AG10803 (cell line): ENCODE measurements at regions not wholly inside any gene's neighbourhood (a gene's known extent, or its start where the extent isn't known, plus 50 kb on each side); places are given as distances from the start of the nearest gene placed in this dataset.
"Not testable (repeated sequence)": the region's sequence is repeated elsewhere in the genome, so short reads cannot be mapped to it uniquely, and the experiment has no call there.

ENCODE experiments used
- DNase-seq: peaks from one replicate; pipeline ENCODE4 v3.0.0; 2010; ENCODE audit warnings: low read depth
- H3K4me3 ChIP-seq: 2 replicates; pipeline ENCODE4 v1.5.1; 2011; ENCODE audit warnings: mild to moderate bottlenecking, low read length, control low read depth
- TF ChIP-seq, protein P1 (sequence below): conservative IDR thresholded peaks from 2 replicates; pipeline ENCODE4 v1.5.1; 2011; ENCODE audit warnings: mild to moderate bottlenecking, low read length, control low read depth, inconsistent platforms

DNA sequence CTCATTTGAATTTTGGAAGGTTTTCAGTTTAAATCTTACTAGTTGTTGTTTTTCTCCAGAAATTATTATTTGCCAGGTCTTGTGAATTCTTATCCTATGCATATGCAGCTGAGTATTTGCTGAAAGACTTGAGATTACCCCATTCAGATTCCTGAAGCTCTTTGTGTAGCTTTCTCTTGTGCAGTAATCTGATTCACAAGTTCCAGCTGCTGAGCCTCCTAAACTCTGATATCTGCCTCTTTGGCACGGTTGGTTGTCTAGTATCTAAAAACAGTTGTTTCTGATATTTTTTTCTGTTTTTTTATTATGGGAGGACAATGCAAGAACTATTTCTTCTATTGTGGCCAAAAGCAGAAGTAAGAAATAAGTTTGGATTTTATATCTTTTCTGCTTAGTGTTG, 863.9 kb upstream of the MANEA start:
- no peak overlapping the region for H3K4me3 ChIP-seq
- TF ChIP-seq, protein P1, sequence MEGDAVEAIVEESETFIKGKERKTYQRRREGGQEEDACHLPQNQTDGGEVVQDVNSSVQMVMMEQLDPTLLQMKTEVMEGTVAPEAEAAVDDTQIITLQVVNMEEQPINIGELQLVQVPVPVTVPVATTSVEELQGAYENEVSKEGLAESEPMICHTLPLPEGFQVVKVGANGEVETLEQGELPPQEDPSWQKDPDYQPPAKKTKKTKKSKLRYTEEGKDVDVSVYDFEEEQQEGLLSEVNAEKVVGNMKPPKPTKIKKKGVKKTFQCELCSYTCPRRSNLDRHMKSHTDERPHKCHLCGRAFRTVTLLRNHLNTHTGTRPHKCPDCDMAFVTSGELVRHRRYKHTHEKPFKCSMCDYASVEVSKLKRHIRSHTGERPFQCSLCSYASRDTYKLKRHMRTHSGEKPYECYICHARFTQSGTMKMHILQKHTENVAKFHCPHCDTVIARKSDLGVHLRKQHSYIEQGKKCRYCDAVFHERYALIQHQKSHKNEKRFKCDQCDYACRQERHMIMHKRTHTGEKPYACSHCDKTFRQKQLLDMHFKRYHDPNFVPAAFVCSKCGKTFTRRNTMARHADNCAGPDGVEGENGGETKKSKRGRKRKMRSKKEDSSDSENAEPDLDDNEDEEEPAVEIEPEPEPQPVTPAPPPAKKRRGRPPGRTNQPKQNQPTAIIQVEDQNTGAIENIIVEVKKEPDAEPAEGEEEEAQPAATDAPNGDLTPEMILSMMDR = no peak
- no peak for DNase-seq

DNA sequence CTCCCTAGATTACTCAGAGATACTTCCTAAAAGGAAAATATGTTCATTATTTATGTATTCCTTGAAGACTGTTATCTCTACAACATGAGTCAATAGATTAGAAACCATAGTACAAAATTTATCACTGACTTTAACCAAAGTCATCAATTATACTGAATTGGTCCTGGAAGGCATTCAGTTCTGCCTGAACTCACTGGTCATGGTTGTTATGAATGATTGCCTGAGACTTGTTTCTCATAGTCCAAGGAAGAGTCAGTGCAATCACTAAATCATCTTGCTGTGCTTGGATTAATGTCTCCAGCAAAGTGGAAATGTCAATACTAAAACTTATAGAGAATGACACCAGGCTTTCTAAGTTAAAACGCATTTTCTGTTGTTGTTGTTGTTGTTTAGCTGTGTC, 878.6 kb upstream of the MANEA start:
- no peak for DNase-seq
- H3K4me3 ChIP-seq = no peak overlapping the region
- TF ChIP-seq, protein P1 = no peak

DNA sequence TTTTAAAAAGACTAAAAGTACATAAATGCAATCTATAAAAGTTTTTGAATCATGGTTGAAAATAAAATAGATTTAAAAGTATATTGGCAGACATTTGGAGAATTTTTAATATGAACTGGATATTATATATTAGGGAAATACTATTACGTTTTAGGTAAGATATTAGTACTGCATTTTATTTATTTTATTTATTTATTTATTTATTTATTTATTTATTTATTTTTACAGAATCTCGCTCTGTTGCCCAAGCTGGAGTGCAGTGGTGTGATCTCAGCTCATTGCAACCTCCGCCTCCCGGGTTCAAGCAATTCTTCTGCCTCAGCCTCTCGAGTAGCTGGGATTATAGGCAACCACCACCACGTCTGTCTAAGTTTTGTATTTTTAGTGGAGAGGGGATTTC, 890.1 kb upstream of the MANEA start:
- not testable (repeated sequence) for H3K4me3 ChIP-seq

DNA sequence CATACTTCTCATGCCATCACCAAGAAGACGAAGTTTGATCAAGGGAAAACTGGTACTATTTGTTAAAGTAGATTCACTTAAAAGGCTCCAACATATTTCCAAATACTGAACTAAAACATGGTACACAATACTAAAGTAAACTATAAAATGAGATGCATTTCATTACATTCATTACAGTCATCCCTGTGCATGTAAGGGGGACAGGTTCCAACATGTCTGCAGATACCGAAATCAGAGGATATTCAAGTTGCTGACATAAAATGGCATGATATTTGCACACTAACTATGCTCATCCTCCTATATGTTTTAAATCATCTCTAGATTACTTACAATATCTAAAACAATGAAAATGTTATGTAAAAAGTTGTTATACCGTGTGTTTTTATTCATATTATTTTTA, 893.9 kb upstream of the MANEA start:
- DNase-seq = no peak
- TF ChIP-seq, protein P1 = no peak
- H3K4me3 ChIP-seq = no peak overlapping the region

More for the DNA sequence above, 890.1 kb upstream of the MANEA start:
- not testable (repeated sequence) for DNase-seq

DNA sequence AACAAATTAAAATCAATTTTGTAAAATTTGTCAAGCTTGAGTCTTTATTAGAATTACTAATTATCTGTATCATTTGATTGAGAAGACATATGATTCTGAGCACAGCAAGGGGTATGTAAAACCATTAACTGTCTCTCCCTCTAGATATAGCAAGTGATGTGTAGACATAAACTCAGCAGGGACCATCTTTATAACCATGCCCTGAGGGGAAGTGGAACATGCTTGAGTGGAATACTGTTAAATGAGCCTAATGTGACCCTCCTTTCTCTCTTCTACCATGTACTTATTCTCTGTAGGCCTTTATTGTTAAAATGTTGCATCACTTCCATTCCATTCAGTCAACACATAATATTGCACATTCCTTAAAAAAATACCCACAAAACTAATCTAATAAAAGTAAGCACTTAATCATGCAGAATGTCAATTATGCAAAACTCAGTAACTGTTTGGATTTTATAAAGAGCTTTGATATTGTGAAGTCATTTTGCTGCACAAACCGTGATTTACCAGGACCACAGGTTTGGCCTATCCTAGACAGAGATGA, 896.6 kb upstream of the MANEA start:
- no peak for DNase-seq
- TF ChIP-seq, protein P1 = no peak
- H3K4me3 ChIP-seq = no peak overlapping the region

DNA sequence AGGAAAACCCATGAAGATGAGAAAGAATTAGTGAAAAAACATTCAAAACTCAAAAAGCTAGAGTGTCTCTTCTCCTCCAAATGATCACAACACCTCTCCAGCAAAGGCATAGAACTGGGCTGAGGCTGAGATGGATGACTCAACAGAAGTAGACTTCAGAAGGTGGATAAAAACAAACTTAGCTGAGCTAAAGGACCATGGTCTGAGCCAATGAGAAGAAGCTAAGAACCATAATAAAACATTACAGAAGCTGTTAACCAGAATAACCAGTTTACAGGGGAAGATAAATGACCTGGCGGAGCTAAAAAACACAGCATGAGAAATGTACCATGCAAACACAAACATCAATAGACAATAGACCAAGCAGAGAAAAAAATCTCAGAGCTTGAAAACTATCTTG, 904.1 kb upstream of the MANEA start:
- TF ChIP-seq, protein P1 = no peak
- no peak overlapping the region for H3K4me3 ChIP-seq
- no peak for DNase-seq

DNA sequence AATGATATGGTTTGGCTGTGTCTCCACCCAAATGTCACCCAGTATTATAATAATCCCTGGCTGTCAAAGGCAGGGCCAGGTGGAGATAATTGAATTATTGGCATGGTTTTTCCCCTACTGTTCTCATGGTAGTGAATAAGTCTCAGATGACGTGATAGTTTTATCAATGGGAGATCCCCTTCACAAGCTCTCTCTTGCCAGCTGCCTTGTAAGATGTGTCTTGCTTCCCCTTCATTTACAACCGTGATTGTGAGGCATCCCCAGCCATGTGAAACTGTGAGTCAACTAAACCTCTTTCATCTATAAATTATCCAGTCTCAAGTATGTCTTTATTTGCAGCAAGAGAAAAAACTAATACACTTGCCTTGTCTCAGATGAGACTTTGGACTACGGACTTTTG, 907.3 kb upstream of the MANEA start:
- no peak for DNase-seq
- TF ChIP-seq, protein P1 = no peak
- H3K4me3 ChIP-seq = no peak overlapping the region

DNA sequence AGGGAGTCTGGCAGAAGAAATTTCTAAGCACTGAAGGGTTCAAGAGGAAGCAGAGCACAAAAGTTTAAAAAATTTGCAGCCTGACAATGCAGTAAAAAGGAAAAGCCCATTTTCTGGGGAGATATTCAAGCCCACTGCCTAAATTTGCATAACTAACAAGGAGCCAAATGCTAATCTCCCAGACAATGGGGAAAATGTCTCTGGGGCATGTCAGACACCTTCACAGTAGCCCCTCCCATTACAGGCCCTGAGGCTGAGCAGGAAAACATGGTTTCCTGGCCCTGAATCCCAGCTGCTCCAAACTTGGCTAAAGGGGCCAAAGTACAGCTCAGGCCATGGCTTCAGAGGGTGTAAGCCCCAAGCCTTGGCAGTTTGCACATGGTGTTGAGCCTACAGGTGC, 908.5 kb upstream of the MANEA start:
- TF ChIP-seq, protein P1 = no peak
- DNase-seq = no peak
- H3K4me3 ChIP-seq = no peak overlapping the region
